ENCODE measurements at regions not wholly inside any gene's neighbourhood (a gene's known extent, or its start where the extent isn't known, plus 50 kb on each side); places are given as distances from the start of the nearest gene placed in this dataset.
A peak's percentile ranks its signal among the peaks of the same experiment; 100 is the strongest.

- Histone ChIP-seq H3K9me3 (ENCODE audit: control insufficient read depth, low read length) (peaks cover 4% of the 10 kb centered on the region), H2BK12ac (ENCODE audit: low read length in 2 of 2) (no peak overlapping the region), H2BK5ac (ENCODE audit: low read depth, low read length, poor library complexity, severe bottlenecking) (no peak overlapping the region), H3K4me3 (ENCODE audit: insufficient read depth in 1 of 2, low read depth in 1 of 2, low read length in 2 of 2) (no peak overlapping the region), H4K8ac (ENCODE audit: low read length) (no peak overlapping the region), H3K14ac (ENCODE audit: low read length in 2 of 2) (no peak overlapping the region), H2BK120ac (ENCODE audit: low read depth, low read length) (no peak overlapping the region), H3K79me1 (replicated peaks; ENCODE audit: low read length, poor library complexity, severe bottlenecking) (no peaks in the 10 kb centered on the region), H3K9ac (ENCODE audit: low read length) (no peak overlapping the region), H2BK15ac (ENCODE audit: low read depth, poor library complexity, severe bottlenecking) (no peak overlapping the region), H3K27me3 (ENCODE audit: control insufficient read depth in 1 of 2, insufficient read depth in 1 of 2, low read length in 2 of 2) (no peaks in the 10 kb centered on the region), H3K23ac (ENCODE audit: low read length in 2 of 2) (no peak overlapping the region), H3K36me3 (ENCODE audit: control insufficient read depth in 1 of 2, insufficient read depth in 2 of 2, low read depth in 1 of 2, low read length in 2 of 2) (no peaks in the 10 kb centered on the region), H4K91ac (ENCODE audit: low read length) (no peak overlapping the region), H2AK5ac (ENCODE audit: low read length, severe bottlenecking) (no peak overlapping the region), H3K4ac (ENCODE audit: low read depth in 1 of 2, low read length in 2 of 2) (no peak overlapping the region), H3K27ac (ENCODE audit: low read length, poor library complexity, severe bottlenecking) (no peak overlapping the region), H3K4me1 (ENCODE audit: control insufficient read depth, insufficient read depth, low read depth, low read length) (peaks cover 1% of the 10 kb centered on the region), H3K4me2 (ENCODE audit: low read length, poor library complexity, severe bottlenecking) (no peak overlapping the region), H3K18ac (ENCODE audit: low read depth in 1 of 2, low read length in 2 of 2) (no peak overlapping the region), H2AFZ (ENCODE audit: low read depth, low read length) (no peak overlapping the region)
- no peak for DNase-seq
- WGBS, result 100% methylated on average over 1 of the region's 1 CpG
These were observed 254.6 kb upstream of the RBBP8 start for GRCh38 chr18:22678486-22678885.

- Histone ChIP-seq H3K9ac (ENCODE audit: low read length) (no peak overlapping the region), H3K27ac (ENCODE audit: low read length, poor library complexity, severe bottlenecking) (no peak overlapping the region), H3K4me2 (ENCODE audit: low read length, poor library complexity, severe bottlenecking) (no peak overlapping the region), H3K27me3 (ENCODE audit: control insufficient read depth in 1 of 2, insufficient read depth in 1 of 2, low read length in 2 of 2) (no peaks in the 10 kb centered on the region), H2AK5ac (ENCODE audit: low read length, severe bottlenecking) (no peak overlapping the region), H3K79me1 (replicated peaks; ENCODE audit: low read length, poor library complexity, severe bottlenecking) (no peaks in the 10 kb centered on the region), H3K4ac (ENCODE audit: low read depth in 1 of 2, low read length in 2 of 2) (no peak overlapping the region), H3K18ac (ENCODE audit: low read depth in 1 of 2, low read length in 2 of 2) (no peak overlapping the region), H2BK15ac (ENCODE audit: low read depth, poor library complexity, severe bottlenecking) (no peak overlapping the region), H2BK120ac (ENCODE audit: low read depth, low read length) (no peak overlapping the region), H3K36me3 (ENCODE audit: control insufficient read depth in 1 of 2, insufficient read depth in 2 of 2, low read depth in 1 of 2, low read length in 2 of 2) (no peaks in the 10 kb centered on the region), H2AFZ (ENCODE audit: low read depth, low read length) (no peak overlapping the region), H3K4me3 (ENCODE audit: insufficient read depth in 1 of 2, low read depth in 1 of 2, low read length in 2 of 2) (no peak overlapping the region), H3K9me3 (ENCODE audit: control insufficient read depth, low read length) (no peaks in the 10 kb centered on the region), H3K4me1 (ENCODE audit: control insufficient read depth, insufficient read depth, low read depth, low read length) (peaks cover 5% of the 10 kb centered on the region), H4K91ac (ENCODE audit: low read length) (no peak overlapping the region), H3K14ac (ENCODE audit: low read length in 2 of 2) (no peak overlapping the region), H4K8ac (ENCODE audit: low read length) (no peak overlapping the region), H2BK5ac (ENCODE audit: low read depth, low read length, poor library complexity, severe bottlenecking) (no peak overlapping the region), H2BK12ac (ENCODE audit: low read length in 2 of 2) (no peak overlapping the region), H3K23ac (ENCODE audit: low read length in 2 of 2) (no peak overlapping the region)
- DNase-seq, result no peak
These were observed 252.2 kb upstream of the RBBP8 start for GRCh38 chr18:22680944-22681343.

- H3K27ac ChIP-seq (ENCODE audit: low read length, poor library complexity, severe bottlenecking), result peak overlapping the region; percentile 39
- H4K91ac ChIP-seq (ENCODE audit: low read length), result no peak overlapping the region
- 44% methylated on average over 2 of the region's 2 CpGs for WGBS
These were observed 251.2 kb upstream of the RBBP8 start for GRCh38 chr18:22681908-22682307.

GRCh38 chr18:22682720-22683119, 250.4 kb upstream of the RBBP8 start:
- no peak overlapping the region for H2AFZ ChIP-seq (ENCODE audit: low read depth, low read length)
- H3K4me1 ChIP-seq (ENCODE audit: control insufficient read depth, insufficient read depth, low read depth, low read length), result peaks cover 5% of the 10 kb centered on the region
- no peak overlapping the region for H2AK5ac ChIP-seq (ENCODE audit: low read length, severe bottlenecking)
- WGBS, result 94% methylated on average over 1 of the region's 1 CpG
- no peak overlapping the region for H2BK5ac ChIP-seq (ENCODE audit: low read depth, low read length, poor library complexity, severe bottlenecking)
- no peak overlapping the region for H3K18ac ChIP-seq (ENCODE audit: low read depth in 1 of 2, low read length in 2 of 2)
- no peaks in the 10 kb centered on the region for H3K9me3 ChIP-seq (ENCODE audit: control insufficient read depth, low read length)
- H2BK120ac ChIP-seq (ENCODE audit: low read depth, low read length), result no peak overlapping the region
- no peak overlapping the region for H3K23ac ChIP-seq (ENCODE audit: low read length in 2 of 2)
- no peak overlapping the region for H4K91ac ChIP-seq (ENCODE audit: low read length)
- no peak overlapping the region for H2BK12ac ChIP-seq (ENCODE audit: low read length in 2 of 2)
- H3K14ac ChIP-seq (ENCODE audit: low read length in 2 of 2), result no peak overlapping the region
- H3K9ac ChIP-seq (ENCODE audit: low read length), result peak overlapping the region; percentile 30
- H3K4ac ChIP-seq (ENCODE audit: low read depth in 1 of 2, low read length in 2 of 2), result no peak overlapping the region
- H3K4me3 ChIP-seq (ENCODE audit: insufficient read depth in 1 of 2, low read depth in 1 of 2, low read length in 2 of 2), result no peak overlapping the region
- no peak overlapping the region for H4K8ac ChIP-seq (ENCODE audit: low read length)
- no peaks in the 10 kb centered on the region for H3K79me1 ChIP-seq (replicated peaks; ENCODE audit: low read length, poor library complexity, severe bottlenecking)
- no peak overlapping the region for H2BK15ac ChIP-seq (ENCODE audit: low read depth, poor library complexity, severe bottlenecking)
- H3K27ac ChIP-seq (ENCODE audit: low read length, poor library complexity, severe bottlenecking), result peak overlapping the region; percentile 80
- no peaks in the 10 kb centered on the region for H3K36me3 ChIP-seq (ENCODE audit: control insufficient read depth in 1 of 2, insufficient read depth in 2 of 2, low read depth in 1 of 2, low read length in 2 of 2)
- H3K27me3 ChIP-seq (ENCODE audit: control insufficient read depth in 1 of 2, insufficient read depth in 1 of 2, low read length in 2 of 2), result no peaks in the 10 kb centered on the region
- H3K4me2 ChIP-seq (ENCODE audit: low read length, poor library complexity, severe bottlenecking), result no peak overlapping the region
- DNase-seq, result no peak

More at GRCh38 chr18:22681908-22682307, 251.2 kb upstream of the RBBP8 start:
- H3K14ac ChIP-seq (ENCODE audit: low read length in 2 of 2), result no peak overlapping the region
- no peak overlapping the region for H3K4me2 ChIP-seq (ENCODE audit: low read length, poor library complexity, severe bottlenecking)
- H3K79me1 ChIP-seq (replicated peaks; ENCODE audit: low read length, poor library complexity, severe bottlenecking), result no peaks in the 10 kb centered on the region
- no peak overlapping the region for H2AFZ ChIP-seq (ENCODE audit: low read depth, low read length)
- no peak for DNase-seq
- H2BK12ac ChIP-seq (ENCODE audit: low read length in 2 of 2), result no peak overlapping the region
- peaks cover 5% of the 10 kb centered on the region for H3K4me1 ChIP-seq (ENCODE audit: control insufficient read depth, insufficient read depth, low read depth, low read length)
- H2BK120ac ChIP-seq (ENCODE audit: low read depth, low read length), result no peak overlapping the region
- no peak overlapping the region for H2BK15ac ChIP-seq (ENCODE audit: low read depth, poor library complexity, severe bottlenecking)
- no peak overlapping the region for H3K18ac ChIP-seq (ENCODE audit: low read depth in 1 of 2, low read length in 2 of 2)
- no peak overlapping the region for H3K4ac ChIP-seq (ENCODE audit: low read depth in 1 of 2, low read length in 2 of 2)
- H4K8ac ChIP-seq (ENCODE audit: low read length), result no peak overlapping the region
- no peaks in the 10 kb centered on the region for H3K9me3 ChIP-seq (ENCODE audit: control insufficient read depth, low read length)
- H2BK5ac ChIP-seq (ENCODE audit: low read depth, low read length, poor library complexity, severe bottlenecking), result no peak overlapping the region
- H3K23ac ChIP-seq (ENCODE audit: low read length in 2 of 2), result no peak overlapping the region
- no peak overlapping the region for H2AK5ac ChIP-seq (ENCODE audit: low read length, severe bottlenecking)
- H3K27me3 ChIP-seq (ENCODE audit: control insufficient read depth in 1 of 2, insufficient read depth in 1 of 2, low read length in 2 of 2), result no peaks in the 10 kb centered on the region
- H3K4me3 ChIP-seq (ENCODE audit: insufficient read depth in 1 of 2, low read depth in 1 of 2, low read length in 2 of 2), result no peak overlapping the region
- H3K36me3 ChIP-seq (ENCODE audit: control insufficient read depth in 1 of 2, insufficient read depth in 2 of 2, low read depth in 1 of 2, low read length in 2 of 2), result no peaks in the 10 kb centered on the region
- no peak overlapping the region for H3K9ac ChIP-seq (ENCODE audit: low read length)

Data from mesenchymal stem cell (in vitro differentiated cells and primary cell).